CD14-positive monocyte (primary cell): ENCODE measurements at regions not wholly inside any gene's neighbourhood (a gene's known extent, or its start where the extent isn't known, plus 50 kb on each side); places are given as distances from the start of the nearest gene placed in this dataset.

ENCODE experiments used
- DNase-seq, 3 donors: peaks; one replicate each; pipeline ENCODE4 v3.0.0-alpha.2; 2011 to 2022
- H2AFZ ChIP-seq: 2 replicates; pipeline ENCODE4 v1.6.0; 2012; ENCODE audit warnings: mild to moderate bottlenecking, low read depth, low read length, inconsistent platforms; ENCODE audit not compliant: insufficient read depth, poor library complexity, severe bottlenecking
- H3K27ac ChIP-seq, 2 donors: 1 replicate in 1 of 2; 2 replicates in 1 of 2; pipeline ENCODE4 v1.5.1; 2012 to 2013; ENCODE audit warnings: low read length in 2 of 2, control low read depth in 1 of 2, inconsistent platforms in 1 of 2, low read depth in 1 of 2, mild to moderate bottlenecking in 1 of 2
- H3K27me3 ChIP-seq, 2 donors: one replicate each; pipeline versions ENCODE4 v1.6.0 to v1.6.1; 2011 to 2013; ENCODE audit warnings: low read length in 2 of 2; ENCODE audit not compliant: control insufficient read depth in 2 of 2, insufficient read depth in 2 of 2
- H3K36me3 ChIP-seq, 2 donors: replicated peaks in 1 of 2; 1 replicate in 1 of 2; 2 replicates in 1 of 2; pipeline versions ENCODE4 v1.5.1 to v1.6.1; 2012 to 2013; ENCODE audit warnings: low read length in 2 of 2, control low read depth in 1 of 2, inconsistent platforms in 1 of 2, mild to moderate bottlenecking in 1 of 2; ENCODE audit not compliant: insufficient read depth in 2 of 2, control insufficient read depth in 1 of 2
- H3K4me1 ChIP-seq, 2 donors: 1 replicate in 1 of 2; 2 replicates in 1 of 2; pipeline versions ENCODE4 v1.5.1 to v1.6.1; 2012 to 2013; ENCODE audit warnings: low read length in 2 of 2, control low read depth in 1 of 2, inconsistent platforms in 1 of 2, mild to moderate bottlenecking in 1 of 2, moderate library complexity in 1 of 2; ENCODE audit not compliant: insufficient read depth in 2 of 2, control insufficient read depth in 1 of 2
- H3K4me2 ChIP-seq: replicated peaks from 2 replicates; pipeline ENCODE3; 2012; ENCODE audit warnings: low read length, moderate library complexity, mild to moderate bottlenecking; ENCODE audit not compliant: poor library complexity, severe bottlenecking; ENCODE audit errors: extremely low read depth
- H3K4me3 ChIP-seq, 3 experiments: fragments of 200-600 bp in 1 of 3; sonication (generic) in 1 of 3; replicated peaks in 1 of 3; 1 replicate in 2 of 3; 2 replicates in 1 of 3; pipeline ENCODE4 v1.5.1; 2011 to 2013; ENCODE audit warnings: low read length in 3 of 3, mild to moderate bottlenecking in 3 of 3, control low read depth in 2 of 3, low read depth in 2 of 3, inconsistent platforms in 1 of 3, moderate library complexity in 1 of 3
- H3K79me2 ChIP-seq: 2 replicates; pipeline ENCODE4 v1.6.0; 2012; ENCODE audit warnings: mild to moderate bottlenecking, control low read depth, inconsistent platforms, low read length, moderate library complexity; ENCODE audit not compliant: insufficient read depth
- H3K9ac ChIP-seq: 2 replicates; pipeline ENCODE4 v1.6.0; 2017; ENCODE audit warnings: low read length, mild to moderate bottlenecking; ENCODE audit not compliant: insufficient read depth, poor library complexity, severe bottlenecking
- H3K9me3 ChIP-seq, 2 donors: replicated peaks in 1 of 2; 1 replicate in 1 of 2; 2 replicates in 1 of 2; pipeline versions ENCODE4 v1.5.1 to v1.6.1; 2012 to 2013; ENCODE audit warnings: low read length in 2 of 2, control low read depth in 1 of 2; ENCODE audit not compliant: control insufficient read depth in 1 of 2, insufficient read depth in 1 of 2
- H4K20me1 ChIP-seq: 2 replicates; pipeline ENCODE4 v1.6.0; 2012; ENCODE audit warnings: mild to moderate bottlenecking, low read length, control low read depth, moderate library complexity; ENCODE audit not compliant: insufficient read depth
- H3K27ac Mint-ChIP-seq, 7 donors: one replicate each; pipeline ENCODE4 v1.8.0; 2020; ENCODE audit warnings: mild to moderate bottlenecking in 7 of 7, mixed read lengths in 7 of 7, moderate library complexity in 6 of 7, inconsistent platforms in 2 of 7
- H3K27me3 Mint-ChIP-seq, 3 donors: one replicate each; pipeline ENCODE4 v1.8.0; 2021 to 2022; ENCODE audit warnings: low read depth in 3 of 3, mild to moderate bottlenecking in 3 of 3, mixed read lengths in 3 of 3, moderate library complexity in 3 of 3, inconsistent platforms in 1 of 3
- H3K36me3 Mint-ChIP-seq, 2 donors: one replicate each; pipeline ENCODE4 v1.8.0; 2020; ENCODE audit warnings: mixed read lengths in 2 of 2, inconsistent platforms in 1 of 2, mild to moderate bottlenecking in 1 of 2
- H3K4me1 Mint-ChIP-seq: one replicate; pipeline ENCODE4 v1.8.0; 2020; ENCODE audit warnings: mild to moderate bottlenecking, mixed read lengths
- H3K4me3 Mint-ChIP-seq, 2 donors: one replicate each; pipeline ENCODE4 v1.8.0; 2020; ENCODE audit warnings: mild to moderate bottlenecking in 2 of 2, mixed read lengths in 2 of 2, moderate library complexity in 1 of 2
- H3K9me3 Mint-ChIP-seq, 7 donors: one replicate each; pipeline ENCODE4 v1.8.0; 2020 to 2022; ENCODE audit warnings: mixed read lengths in 7 of 7, mild to moderate bottlenecking in 6 of 7, moderate library complexity in 6 of 7, inconsistent platforms in 2 of 7
- CTCF ChIP-seq: fragments of 200-600 bp; IDR thresholded peaks from one replicate; pipeline ENCODE4 v1.8.0; 2022; ENCODE audit warnings: antibody characterized with exemption, mild to moderate bottlenecking
- WGBS: methylation state at CpG from one replicate; pipeline ENCODE4 v1.1.5; 2013; ENCODE audit warnings: missing lambda C conversion rate; ENCODE audit not compliant: insufficient coverage; 5-methylcytosine and 5-hydroxymethylcytosine counted together
- intact Hi-C, 2 donors: fragments of 100-400 bp; cut with micrococcal nuclease; formaldehyde crosslinking; loops; one replicate each; pipeline versions ENCODE4 v1.15.0 to v1.15.1; 2023

GRCh38 chr15:93167291-93167690 is 78.3 kb upstream of the RGMA start:
- no peak overlapping the region for H3K4me2 ChIP-seq
- Mint-ChIP-seq H3K4me3 (no peak overlapping the region), H3K27ac (no peak overlapping the region), H3K9me3 (peaks cover 0 to 4% (median under 1%) of the 10 kb centered on the region in 7 donors), H3K36me3 (no peaks in the 10 kb centered on the region), H3K27me3 (peaks cover 12 to 27% (median 12%) of the 10 kb centered on the region in 3 donors), H3K4me1 (no peaks in the 10 kb centered on the region)
- H3K79me2 ChIP-seq = no peaks in the 10 kb centered on the region
- H2AFZ ChIP-seq = no peak overlapping the region
- H3K4me1 ChIP-seq = no peaks in the 10 kb centered on the region
- no peak for DNase-seq
- intact Hi-C loops = no loop called here
- peaks cover 0 to 5% of the 10 kb centered on the region in 2 donors for H3K27me3 ChIP-seq
- no peak overlapping the region for H3K9ac ChIP-seq
- H3K9me3 ChIP-seq = no peaks in the 10 kb centered on the region
- no peak overlapping the region for H3K4me3 ChIP-seq
- H3K27ac ChIP-seq = no peak overlapping the region
- TF ChIP-seq CTCF = no peak
- 85% methylated on average over 4 of the region's 4 CpGs for WGBS
- H3K36me3 ChIP-seq = no peaks in the 10 kb centered on the region
- no peaks in the 10 kb centered on the region for H4K20me1 ChIP-seq

- no peak overlapping the region for H3K27ac ChIP-seq
- intact Hi-C loops = no loop called here
- no peaks in the 10 kb centered on the region for H3K36me3 ChIP-seq
- Mint-ChIP-seq H3K4me3 (no peak overlapping the region), H3K27me3 (peaks cover 11 to 30% (median 14%) of the 10 kb centered on the region in 3 donors), H3K4me1 (no peaks in the 10 kb centered on the region), H3K27ac (no peak overlapping the region), H3K36me3 (no peaks in the 10 kb centered on the region), H3K9me3 (peaks cover 0 to 4% (median 0%) of the 10 kb centered on the region in 7 donors)
- H3K9me3 ChIP-seq = no peaks in the 10 kb centered on the region
- TF ChIP-seq CTCF = no peak
- no peak overlapping the region for H3K4me3 ChIP-seq
- no peaks in the 10 kb centered on the region for H4K20me1 ChIP-seq
- H3K27me3 ChIP-seq = peaks cover 0 to 4% of the 10 kb centered on the region in 2 donors
- no peak for DNase-seq
- no peaks in the 10 kb centered on the region for H3K4me1 ChIP-seq
- H2AFZ ChIP-seq = no peak overlapping the region
- WGBS = 89% methylated on average over 6 of the region's 8 CpGs
- no peak overlapping the region for H3K4me2 ChIP-seq
- H3K9ac ChIP-seq = no peak overlapping the region
- no peaks in the 10 kb centered on the region for H3K79me2 ChIP-seq
Observed at GRCh38 chr15:93166675-93167074, 77.7 kb upstream of the RGMA start.
